ENCODE measurements at regions not wholly inside any gene's neighbourhood (a gene's known extent, or its start where the extent isn't known, plus 50 kb on each side); places are given as distances from the start of the nearest gene placed in this dataset.

DNA sequence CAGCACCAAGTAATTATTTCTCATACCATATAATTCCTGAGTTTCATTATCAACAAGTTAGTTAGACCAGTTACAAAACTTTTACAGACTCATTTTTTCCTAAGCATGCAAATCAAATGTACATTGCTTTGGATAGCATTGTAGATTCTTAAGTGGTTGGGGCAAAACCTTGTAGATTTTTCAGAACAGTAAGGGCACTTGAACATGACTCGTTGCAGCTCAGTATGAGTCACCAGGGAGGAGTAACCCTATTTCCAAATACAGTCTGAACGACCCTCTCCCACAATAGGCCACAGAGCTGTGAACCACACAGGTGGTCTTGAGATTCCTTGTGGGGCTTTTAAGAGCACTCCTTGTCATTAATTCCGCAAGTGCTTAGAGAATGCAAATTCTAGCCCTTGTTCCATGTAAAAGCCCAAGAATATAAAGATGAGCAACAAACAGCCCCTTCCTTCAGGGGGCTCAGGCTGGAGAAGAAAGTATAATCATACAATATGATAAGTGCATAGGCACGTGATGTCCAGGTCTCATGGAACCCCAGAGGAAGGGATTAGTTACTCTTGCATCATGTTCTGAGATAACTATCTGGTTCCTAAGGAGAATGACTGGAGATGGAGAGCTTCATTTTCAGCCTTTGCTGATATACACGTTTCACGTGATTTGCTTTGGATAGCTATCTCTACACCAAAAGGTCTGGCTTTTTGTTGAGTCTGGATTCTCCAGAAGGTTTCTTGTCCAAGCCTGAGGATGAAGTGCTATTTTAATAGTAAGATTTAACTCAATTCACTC lies 295.7 kb downstream of the KCNN2 start:
- no peak for DNase-seq

DNA sequence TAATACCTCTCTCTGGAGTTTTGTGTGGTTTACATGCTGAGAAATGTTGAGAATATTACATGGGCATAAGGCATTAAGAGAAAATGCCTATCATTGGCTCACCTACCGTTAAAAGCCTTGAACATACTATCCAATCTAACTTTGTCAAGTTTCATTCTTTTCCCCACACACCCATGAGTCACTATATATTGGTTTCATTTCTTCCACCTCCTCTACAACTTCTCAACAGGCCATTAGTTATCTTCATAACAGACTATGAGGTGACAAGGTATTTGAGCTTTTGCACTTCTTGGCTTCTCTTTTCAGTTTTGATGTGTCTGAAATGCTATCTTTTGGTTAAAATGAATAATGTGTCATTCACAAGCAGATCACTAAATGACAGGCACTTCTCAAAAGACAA lies 288.0 kb downstream of the KCNN2 start:
- no peak for DNase-seq

DNA sequence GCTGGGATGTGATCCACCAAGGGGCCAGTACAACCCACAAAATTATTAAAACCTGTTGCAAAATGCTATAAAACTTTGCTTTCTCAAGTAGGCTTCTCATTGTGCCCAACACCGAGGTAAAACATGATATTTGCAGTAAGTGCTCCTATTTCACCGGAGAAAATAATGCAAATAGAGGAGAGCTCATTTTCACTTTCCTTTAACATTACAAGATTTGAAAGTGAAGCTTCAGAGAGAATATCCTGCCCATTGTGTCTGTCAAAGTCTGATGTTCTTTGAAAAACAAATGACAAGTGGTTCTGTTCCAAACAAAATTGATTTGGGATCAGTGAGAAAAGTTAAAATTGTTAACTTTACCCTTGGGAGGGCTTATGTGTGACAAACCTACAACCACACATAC lies 287.1 kb downstream of the KCNN2 start:
- no peak for DNase-seq

DNA sequence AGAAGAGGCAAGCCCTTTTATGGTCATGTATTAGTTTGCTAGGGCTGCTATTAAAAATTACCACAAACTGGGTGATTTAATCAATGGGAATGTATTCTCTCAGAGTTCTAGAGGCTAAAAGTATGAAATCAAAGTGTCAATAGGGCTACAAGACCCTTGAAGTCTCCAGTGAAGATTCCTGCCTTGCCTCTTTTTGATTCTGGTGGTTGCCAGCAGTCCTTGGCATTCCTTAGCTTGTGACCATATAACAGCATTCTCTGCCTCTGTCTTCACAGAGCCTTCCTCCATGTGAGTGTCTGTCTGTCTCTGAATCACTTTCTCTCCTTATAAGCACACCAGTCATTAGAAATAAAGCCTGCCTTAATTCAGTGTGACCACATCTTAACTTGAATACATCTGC lies 282.7 kb downstream of the KCNN2 start:
- DNase-seq: peak; percentile 2

DNA sequence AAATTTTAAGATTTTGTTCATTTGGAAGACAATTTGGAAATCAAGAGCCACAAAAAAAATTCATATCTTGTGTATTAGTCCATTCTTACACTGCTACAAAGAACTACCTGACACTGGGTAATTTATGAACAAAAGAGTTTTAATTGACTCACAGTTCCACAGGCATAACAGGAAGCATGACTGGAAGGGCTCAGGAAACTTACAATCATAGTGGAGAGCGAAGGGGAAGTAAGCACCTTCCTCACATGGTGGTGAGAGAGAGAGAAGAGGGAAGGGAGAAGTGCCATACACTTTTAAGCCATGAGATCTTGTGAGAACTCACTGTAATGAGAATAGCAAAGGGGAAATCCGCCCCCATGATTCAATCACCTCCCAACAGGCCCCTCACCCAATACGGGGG lies 274.4 kb downstream of the KCNN2 start:
- no peak for DNase-seq

DNA sequence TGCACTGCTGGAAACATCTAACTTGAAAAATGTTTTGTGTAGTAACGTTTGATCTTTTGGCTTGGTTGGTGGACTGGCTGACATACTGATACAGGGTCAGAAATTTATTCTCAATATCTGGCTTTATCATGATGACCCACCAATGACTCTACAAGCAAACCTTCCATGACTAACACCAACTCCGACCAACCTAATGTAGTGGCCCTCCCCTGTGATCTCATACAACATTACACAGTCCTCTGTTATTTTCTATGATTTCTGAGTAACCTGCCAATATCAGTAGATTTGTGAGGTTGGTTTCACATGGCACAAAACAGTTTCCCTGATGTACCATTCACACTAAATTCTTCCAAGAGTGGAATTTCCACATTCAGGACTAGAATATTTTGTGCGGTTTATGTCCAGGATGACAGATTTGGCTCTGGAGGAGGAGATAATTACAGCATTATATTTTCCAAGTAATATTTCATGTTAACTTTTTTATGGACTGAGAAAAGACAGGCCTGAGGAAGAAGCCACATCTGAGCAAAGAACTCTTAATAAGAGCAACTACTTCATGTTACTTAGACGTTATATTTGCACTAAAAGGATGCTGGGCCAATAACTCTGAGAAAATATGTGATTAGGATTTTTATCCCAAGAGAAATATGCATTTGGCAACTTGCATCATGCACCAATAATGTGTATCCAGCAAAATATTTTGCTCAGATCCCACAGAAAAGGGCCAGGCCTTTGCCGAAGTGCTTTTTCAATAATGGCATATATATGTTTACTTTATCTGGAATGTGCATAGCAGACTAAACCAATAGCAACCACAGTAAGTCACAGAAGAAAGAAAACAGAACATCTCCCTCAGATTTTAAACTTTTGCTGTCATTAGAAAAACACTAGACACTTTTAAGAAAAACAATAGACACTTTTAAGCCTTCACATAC lies 273.4 kb downstream of the KCNN2 start:
- DNase-seq: peak; percentile 18

DNA sequence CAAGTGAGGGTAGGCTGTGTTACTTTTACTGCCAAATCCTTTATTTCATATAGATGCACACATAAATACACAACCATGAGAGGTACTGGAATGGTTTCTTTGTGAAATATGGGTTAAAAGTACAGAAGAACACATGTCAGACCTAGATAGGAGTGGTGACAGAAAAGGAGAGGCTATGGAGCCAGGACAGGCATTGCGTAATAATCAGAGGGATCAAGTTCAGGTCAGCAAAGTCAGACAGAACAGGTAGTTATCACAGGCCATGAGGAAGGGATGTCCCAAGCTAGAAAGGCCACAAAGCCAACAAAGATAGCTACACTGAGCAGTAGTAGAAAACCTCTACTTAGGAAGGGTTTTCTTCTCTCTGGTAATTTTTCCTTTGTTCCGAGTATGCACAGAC lies 272.6 kb downstream of the KCNN2 start:
- no peak for DNase-seq

DNA sequence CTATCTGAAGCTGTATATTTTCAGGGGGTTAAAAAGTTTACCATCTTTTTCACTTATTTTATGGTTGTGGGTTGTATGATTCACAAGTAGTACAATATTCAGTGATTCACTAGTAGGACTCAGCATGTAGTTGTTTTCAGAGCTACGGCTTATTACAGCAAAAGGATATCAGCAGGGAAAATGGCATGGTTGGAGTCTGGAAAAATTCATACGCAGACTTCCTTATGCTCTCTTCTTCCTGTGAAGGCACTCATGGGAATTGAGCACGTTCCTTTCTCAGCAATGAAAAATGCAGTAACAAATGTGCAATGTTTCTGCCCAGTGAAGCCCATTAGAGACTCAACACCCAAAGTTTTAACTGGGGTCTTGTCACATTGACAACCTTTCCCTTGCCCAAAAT lies 250.5 kb downstream of the KCNN2 start:
- peak; percentile 11 for DNase-seq

DNA sequence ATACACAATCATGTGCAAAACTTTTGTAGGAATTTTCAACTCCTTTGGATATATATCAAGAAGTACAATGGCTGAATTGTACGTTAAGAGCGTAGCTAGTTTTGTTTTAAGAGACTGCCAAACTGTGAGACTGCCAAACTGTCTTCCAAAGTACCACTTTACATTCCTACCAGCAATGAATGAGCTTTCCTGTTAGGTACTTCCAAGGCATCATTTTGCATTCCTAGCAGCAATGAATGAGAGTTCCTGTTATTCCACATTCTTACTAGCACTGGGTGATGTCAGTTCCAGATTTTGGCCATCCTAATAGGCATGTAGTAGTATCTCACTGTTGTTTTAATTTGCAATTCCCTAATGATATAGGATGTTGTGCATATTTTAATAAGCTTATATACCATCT lies 219.3 kb downstream of the KCNN2 start:
- no peak for DNase-seq

DNA sequence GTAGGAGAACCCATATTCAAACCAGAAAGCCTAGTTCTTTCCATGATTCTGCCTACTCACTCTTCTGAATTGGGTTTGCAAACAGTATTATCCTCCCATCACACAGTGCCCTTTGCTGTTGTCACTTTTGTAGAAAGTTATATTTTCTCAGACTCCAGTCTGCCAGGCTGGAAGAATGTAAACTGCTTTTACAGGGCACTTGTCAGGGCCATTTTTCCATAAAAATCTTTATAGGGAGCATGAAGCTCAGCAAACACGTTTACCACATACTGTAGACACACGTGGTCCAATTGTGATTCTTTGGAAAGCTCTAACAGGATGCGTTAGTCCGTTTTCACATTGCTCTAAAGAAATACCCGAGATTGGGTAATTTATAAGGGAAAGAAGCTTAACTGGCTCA lies 204.0 kb downstream of the KCNN2 start:
- no peak for DNase-seq

DNA sequence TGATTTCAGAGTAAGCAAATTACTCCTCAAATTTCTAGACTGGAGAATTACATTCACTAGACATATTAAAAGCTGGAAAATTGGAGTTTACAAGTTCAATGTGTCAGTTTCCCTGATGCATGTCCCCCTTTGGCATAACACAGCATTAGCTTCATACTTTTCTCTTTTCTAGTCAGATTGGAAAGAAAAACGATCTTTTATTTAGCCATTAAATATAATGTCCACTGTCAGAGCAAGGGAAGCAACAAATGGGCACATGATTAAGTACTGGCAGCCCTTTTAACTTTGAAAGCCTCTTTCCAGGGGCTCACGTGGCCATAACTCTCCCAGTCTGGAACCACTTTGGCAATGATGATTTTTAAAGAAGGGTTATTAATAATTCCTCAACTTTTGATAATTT lies 203.3 kb downstream of the KCNN2 start:
- DNase-seq: no peak

DNA sequence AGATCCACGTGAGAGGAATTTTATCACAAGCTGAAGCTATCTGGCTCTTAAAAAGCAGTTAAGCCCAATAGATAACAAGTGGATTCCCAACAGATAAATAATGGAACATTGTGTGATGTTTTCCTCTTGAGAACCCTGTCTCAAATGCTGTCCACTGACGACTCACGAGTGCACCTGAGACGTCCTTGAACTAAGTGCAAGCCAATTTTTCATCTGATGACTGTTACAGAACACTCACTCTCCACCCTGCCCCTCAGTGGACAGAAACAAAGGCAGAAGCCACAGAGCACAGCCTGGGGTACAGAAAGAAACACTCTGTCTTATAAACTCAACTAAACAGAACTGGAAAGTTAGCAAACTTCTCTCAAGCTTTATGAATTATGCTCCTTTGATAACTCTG lies 199.5 kb downstream of the KCNN2 start:
- no peak for DNase-seq
